Caco-2 (cell line): ENCODE measurements at regions not wholly inside any gene's neighbourhood (a gene's known extent, or its start where the extent isn't known, plus 50 kb on each side); places are given as distances from the start of the nearest gene placed in this dataset.

ENCODE experiments used
- BruUV-seq: library from RNA; stranded (reverse); fragments of 400-500 nt; replicated peaks from 2 replicates; lab custom pipeline; 2021; lab: Mats Ljungman, UMichigan
- CTCF ChIA-PET: fragments of 300-600 bp; sonication (Branson Sonifier 250); formaldehyde crosslinking; loops from one replicate; lab custom pipeline; 2022; ENCODE audit warnings: antibody characterized with exemption; lab: Charles Lee
- POLR2A ChIA-PET: fragments of 300-600 bp; sonication (Branson Sonifier 250); formaldehyde crosslinking; loops from one replicate; lab custom pipeline; 2022; ENCODE audit warnings: antibody characterized with exemption; lab: Charles Lee
- DNase-seq, 2 experiments: peaks; one replicate each; pipeline versions ENCODE4 v3.0.0 to v3.0.0-alpha.2; 2020 to 2022
- H3K27me3 ChIP-seq: replicated peaks from 2 replicates; pipeline ENCODE4 v1.6.0; 2011; ENCODE audit warnings: low read length; ENCODE audit not compliant: control insufficient read depth, insufficient read depth
- H3K36me3 ChIP-seq: 2 replicates; pipeline ENCODE4 v1.5.1; 2011; ENCODE audit warnings: low read length; ENCODE audit not compliant: control insufficient read depth, insufficient read depth
- H3K4me1 ChIP-seq: fragments of 250-450 bp; sonication (Bioruptor Pico); 2 replicates; pipeline ENCODE4 v1.5.1; 2020; ENCODE audit warnings: mild to moderate bottlenecking
- H3K4me3 ChIP-seq: 2 replicates; pipeline ENCODE4 v1.5.1; 2011; ENCODE audit warnings: low read depth, mild to moderate bottlenecking, control low read depth, low read length
- H3K9me3 ChIP-seq: fragments of 250-450 bp; sonication (Bioruptor Pico); 2 replicates; pipeline ENCODE4 v1.5.1; 2020; ENCODE audit warnings: mild to moderate bottlenecking, moderate library complexity
- H3K27ac Mint-ChIP-seq: one replicate; pipeline ENCODE4 v1.8.0; 2022; ENCODE audit warnings: mixed read lengths; ENCODE audit not compliant: unreplicated experiment
- H3K27me3 Mint-ChIP-seq: one replicate; pipeline ENCODE4 v1.8.0; 2022; ENCODE audit warnings: mixed read lengths; ENCODE audit not compliant: insufficient read depth, unreplicated experiment
- H3K36me3 Mint-ChIP-seq: one replicate; pipeline ENCODE4 v1.8.0; 2022; ENCODE audit warnings: mild to moderate bottlenecking, mixed read lengths; ENCODE audit not compliant: insufficient read depth, unreplicated experiment
- H3K4me1 Mint-ChIP-seq: one replicate; pipeline ENCODE4 v1.8.0; 2022; ENCODE audit warnings: low read depth, mixed read lengths; ENCODE audit not compliant: unreplicated experiment
- H3K4me3 Mint-ChIP-seq: one replicate; pipeline ENCODE4 v1.8.0; 2022; ENCODE audit warnings: mild to moderate bottlenecking, moderate library complexity, mixed read lengths; ENCODE audit not compliant: unreplicated experiment
- H3K9me3 Mint-ChIP-seq: one replicate; pipeline ENCODE4 v1.8.0; 2022; ENCODE audit warnings: mixed read lengths; ENCODE audit not compliant: unreplicated experiment
- CTCF ChIP-seq, 2 experiments: fragments of 200-600 bp in 1 of 2; IDR thresholded peaks; 1 replicate in 1 of 2; 2 replicates in 1 of 2; pipeline versions ENCODE4 v1.5.1 to v1.8.0; 2011 to 2022; ENCODE audit warnings: antibody characterized with exemption in 1 of 2, control low read depth in 1 of 2, inconsistent platforms in 1 of 2, low read depth in 1 of 2, low read length in 1 of 2, mild to moderate bottlenecking in 1 of 2, moderate library complexity in 1 of 2; ENCODE audit not compliant: insufficient read depth in 1 of 2, severe bottlenecking in 1 of 2, unreplicated experiment in 1 of 2
- intact Hi-C: fragments of 100-400 bp; cut with micrococcal nuclease; formaldehyde crosslinking; loops from one replicate; pipeline ENCODE4 v1.10.0; 2022; ENCODE audit not compliant: unreplicated experiment

GRCh38 chr9:84101964-84102632 is 121.5 kb downstream of the RMI1 start:
- no peak overlapping the region for H3K27ac Mint-ChIP-seq
- no peaks in the 10 kb centered on the region for H3K9me3 ChIP-seq
- H3K27me3 ChIP-seq = no peaks in the 10 kb centered on the region
- ChIA-PET CTCF (no interaction called here), POLR2A (no interaction called here)
- no peak for TF ChIP-seq CTCF (IDR thresholded peaks at IDR 0.05; ENCODE audit: insufficient read depth in 1 of 2, low read depth in 1 of 2, low read length in 1 of 2, severe bottlenecking in 1 of 2, unreplicated experiment in 1 of 2)
- H3K4me3 ChIP-seq = no peak overlapping the region
- H3K36me3 ChIP-seq = no peaks in the 10 kb centered on the region
- no peak overlapping the region for H3K4me3 Mint-ChIP-seq
- BruUV-seq = no TSS peak
- intact Hi-C loops = no loop called here
- DNase-seq = no peak
- H3K4me1 Mint-ChIP-seq = no peaks in the 10 kb centered on the region
- no peaks in the 10 kb centered on the region for H3K4me1 ChIP-seq
- H3K27me3 Mint-ChIP-seq = peaks cover 3% of the 10 kb centered on the region
- no peaks in the 10 kb centered on the region for H3K9me3 Mint-ChIP-seq
- no peaks in the 10 kb centered on the region for H3K36me3 Mint-ChIP-seq

- H3K36me3 ChIP-seq = no peaks in the 10 kb centered on the region
- H3K4me3 ChIP-seq = no peak overlapping the region
- POLR2A ChIA-PET = no interaction called here
- no peaks in the 10 kb centered on the region for H3K9me3 ChIP-seq
- Mint-ChIP-seq H3K36me3 (no peaks in the 10 kb centered on the region), H3K27me3 (peaks cover 6% of the 10 kb centered on the region), H3K9me3 (no peaks in the 10 kb centered on the region), H3K27ac (no peak overlapping the region), H3K4me1 (no peaks in the 10 kb centered on the region), H3K4me3 (no peak overlapping the region)
- CTCF ChIA-PET = no interaction called here
- BruUV-seq = no TSS peak
- H3K27me3 ChIP-seq = no peaks in the 10 kb centered on the region
- intact Hi-C loops = no loop called here
- H3K4me1 ChIP-seq = no peaks in the 10 kb centered on the region
- no peak for TF ChIP-seq CTCF (IDR thresholded peaks at IDR 0.05; ENCODE audit: insufficient read depth in 1 of 2, low read depth in 1 of 2, low read length in 1 of 2, severe bottlenecking in 1 of 2, unreplicated experiment in 1 of 2)
- DNase-seq = no peak
Observed at GRCh38 chr9:84103651-84104377, 123.2 kb downstream of the RMI1 start.

GRCh38 chr9:84107081-84107480 is 126.5 kb downstream of the RMI1 start:
- Histone ChIP-seq H3K4me1 (no peaks in the 10 kb centered on the region), H3K9me3 (no peaks in the 10 kb centered on the region), H3K4me3 (no peak overlapping the region), H3K36me3 (no peaks in the 10 kb centered on the region), H3K27me3 (no peaks in the 10 kb centered on the region)
- TF ChIP-seq CTCF (IDR thresholded peaks at IDR 0.05; ENCODE audit: insufficient read depth in 1 of 2, low read depth in 1 of 2, low read length in 1 of 2, severe bottlenecking in 1 of 2, unreplicated experiment in 1 of 2) = no peak
- no peak overlapping the region for H3K27ac Mint-ChIP-seq
- intact Hi-C loops = no loop called here
- BruUV-seq = no TSS peak
- ChIA-PET CTCF (no interaction called here), POLR2A (no interaction called here)
- peaks cover 10% of the 10 kb centered on the region for H3K27me3 Mint-ChIP-seq
- H3K4me3 Mint-ChIP-seq = no peak overlapping the region
- no peaks in the 10 kb centered on the region for H3K4me1 Mint-ChIP-seq
- DNase-seq = no peak
- H3K9me3 Mint-ChIP-seq = no peaks in the 10 kb centered on the region
- no peaks in the 10 kb centered on the region for H3K36me3 Mint-ChIP-seq
